Lower leg skin (tissue), 4 donors: ENCODE measurements at regions not wholly inside any gene's neighbourhood (a gene's known extent, or its start where the extent isn't known, plus 50 kb on each side); places are given as distances from the start of the nearest gene placed in this dataset.

ENCODE experiments used
- DNase-seq, 2 donors: peaks; one replicate each; pipeline ENCODE4 v3.0.0-alpha.2; 2019; ENCODE audit warnings: low spot score in 2 of 2
- H3K4me3 ChIP-seq: fragments of 200-600 bp; sonication (generic); 2 replicates; pipeline ENCODE4 v1.5.1; 2017; ENCODE audit warnings: mild to moderate bottlenecking, low read depth; ENCODE audit not compliant: poor library complexity, severe bottlenecking
- POLR2A ChIP-seq, 2 donors: fragments of 450-650 bp; IDR thresholded peaks; one replicate each; pipeline ENCODE4 v1.6.1; 2016 to 2017; ENCODE audit warnings: antibody characterized with exemption in 2 of 2, mild to moderate bottlenecking in 1 of 2, moderate library complexity in 1 of 2
- WGBS, 2 donors: methylation state at CpG; one replicate each; pipeline ENCODE4 v1.1.5; 2018; 5-methylcytosine and 5-hydroxymethylcytosine counted together
- intact Hi-C: fragments of 100-400 bp; cut with DNase I; formaldehyde crosslinking; loops from one replicate; pipeline ENCODE4 v1.15.0; 2023; ENCODE audit warnings: low total_unique reads
- TF ChIP-seq, protein P1 (sequence below), 3 donors: fragments of 450-650 bp; IDR thresholded peaks; one replicate each; pipeline ENCODE4 v1.5.1; 2016; ENCODE audit warnings: antibody characterized with exemption in 3 of 3, mild to moderate bottlenecking in 3 of 3, moderate library complexity in 2 of 3

- TF ChIP-seq POLR2A (IDR thresholded peaks at IDR 0.05), result no peak
- TF ChIP-seq, protein P1, sequence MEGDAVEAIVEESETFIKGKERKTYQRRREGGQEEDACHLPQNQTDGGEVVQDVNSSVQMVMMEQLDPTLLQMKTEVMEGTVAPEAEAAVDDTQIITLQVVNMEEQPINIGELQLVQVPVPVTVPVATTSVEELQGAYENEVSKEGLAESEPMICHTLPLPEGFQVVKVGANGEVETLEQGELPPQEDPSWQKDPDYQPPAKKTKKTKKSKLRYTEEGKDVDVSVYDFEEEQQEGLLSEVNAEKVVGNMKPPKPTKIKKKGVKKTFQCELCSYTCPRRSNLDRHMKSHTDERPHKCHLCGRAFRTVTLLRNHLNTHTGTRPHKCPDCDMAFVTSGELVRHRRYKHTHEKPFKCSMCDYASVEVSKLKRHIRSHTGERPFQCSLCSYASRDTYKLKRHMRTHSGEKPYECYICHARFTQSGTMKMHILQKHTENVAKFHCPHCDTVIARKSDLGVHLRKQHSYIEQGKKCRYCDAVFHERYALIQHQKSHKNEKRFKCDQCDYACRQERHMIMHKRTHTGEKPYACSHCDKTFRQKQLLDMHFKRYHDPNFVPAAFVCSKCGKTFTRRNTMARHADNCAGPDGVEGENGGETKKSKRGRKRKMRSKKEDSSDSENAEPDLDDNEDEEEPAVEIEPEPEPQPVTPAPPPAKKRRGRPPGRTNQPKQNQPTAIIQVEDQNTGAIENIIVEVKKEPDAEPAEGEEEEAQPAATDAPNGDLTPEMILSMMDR (IDR thresholded peaks at IDR 0.05), result no peak
- intact Hi-C loops, result no loop called here
- 89 to 97% methylated on average over 4 of the region's 4 CpGs for WGBS, 2 donors
Observed at GRCh38 chr12:125225641-125226040, 160.4 kb downstream of the AACS start.

GRCh38 chr12:125228519-125229260, 163.5 kb downstream of the AACS start:
- WGBS, 2 donors, result 76 to 78% methylated on average over 18 of the region's 18 CpGs
- H3K4me3 ChIP-seq, result no peak overlapping the region
- no peak for DNase-seq
- intact Hi-C loops, result no loop called here
- no peak for TF ChIP-seq POLR2A (IDR thresholded peaks at IDR 0.05)
- TF ChIP-seq, protein P1 (IDR thresholded peaks at IDR 0.05), result no peak

More at GRCh38 chr12:125225641-125226040, 160.4 kb downstream of the AACS start:
- no peak overlapping the region for H3K4me3 ChIP-seq
- DNase-seq, result no peak

GRCh38 chr12:125229878-125230530, 164.8 kb downstream of the AACS start:
- no peak for DNase-seq
- 86 to 87% methylated on average over 14 of the region's 14 CpGs for WGBS, 2 donors
- TF ChIP-seq POLR2A (IDR thresholded peaks at IDR 0.05), result no peak
- TF ChIP-seq, protein P1 (IDR thresholded peaks at IDR 0.05), result no peak

GRCh38 chr12:125233319-125233718, 168.1 kb downstream of the AACS start:
- TF ChIP-seq POLR2A (IDR thresholded peaks at IDR 0.05), result no peak
- TF ChIP-seq, protein P1 (IDR thresholded peaks at IDR 0.05), result no peak
- no peak overlapping the region for H3K4me3 ChIP-seq
- intact Hi-C loops, result no loop called here
- DNase-seq, result no peak
- WGBS, 2 donors, result 88% methylated on average over 1 of the region's 1 CpG

More at GRCh38 chr12:125229878-125230530, 164.8 kb downstream of the AACS start:
- no peak overlapping the region for H3K4me3 ChIP-seq
- intact Hi-C loops, result no loop called here

DNA sequence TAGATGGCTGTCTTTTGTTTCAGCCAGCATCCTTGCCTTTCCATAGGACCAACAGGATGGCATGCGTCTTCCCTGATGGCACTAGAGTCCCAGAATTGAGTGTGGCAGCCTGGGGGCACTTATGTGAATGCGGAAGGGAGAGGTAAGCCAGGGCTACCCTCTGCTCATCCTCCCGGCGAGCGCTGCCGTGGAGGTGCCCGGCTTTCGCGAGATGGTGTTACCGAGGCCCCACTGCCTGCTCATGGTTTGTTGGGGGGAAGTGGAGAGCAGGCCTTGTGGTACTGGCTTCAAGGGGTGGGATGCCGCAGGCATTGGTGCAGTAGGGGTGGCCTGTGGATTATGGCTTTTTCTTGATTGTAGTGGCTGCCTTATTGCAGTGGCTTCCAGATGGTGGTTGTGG, 174.3 kb downstream of the AACS start:
- intact Hi-C loops, result no loop called here
- DNase-seq, result no peak
- WGBS, 2 donors, result 94 to 97% methylated on average over 11 of the region's 11 CpGs
- no peak for TF ChIP-seq POLR2A (IDR thresholded peaks at IDR 0.05)
- TF ChIP-seq, protein P1 (IDR thresholded peaks at IDR 0.05), result no peak
- no peak overlapping the region for H3K4me3 ChIP-seq
